Ectodermal cell (in vitro differentiated cells): ENCODE measurements at regions not wholly inside any gene's neighbourhood (a gene's known extent, or its start where the extent isn't known, plus 50 kb on each side); places are given as distances from the start of the nearest gene placed in this dataset.

Source experiments
- H3K27ac ChIP-seq: 2 replicates; pipeline ENCODE4 v1.7.0; 2013; ENCODE audit warnings: mild to moderate bottlenecking, low read depth, low read length; ENCODE audit not compliant: insufficient read depth, poor library complexity, severe bottlenecking
- H3K27me3 ChIP-seq: 2 replicates; pipeline ENCODE4 v1.7.0; 2013; ENCODE audit warnings: mild to moderate bottlenecking, low read length; ENCODE audit not compliant: insufficient read depth, control insufficient read depth, poor library complexity, severe bottlenecking
- H3K36me3 ChIP-seq: one replicate; pipeline ENCODE4 v1.7.0; 2013; ENCODE audit warnings: low read length; ENCODE audit not compliant: control insufficient read depth, insufficient read depth
- H3K4me1 ChIP-seq: one replicate; pipeline ENCODE4 v1.7.0; 2013; ENCODE audit warnings: low read length; ENCODE audit not compliant: control insufficient read depth, insufficient read depth
- H3K4me3 ChIP-seq: 2 replicates; pipeline ENCODE4 v1.7.0; 2013; ENCODE audit warnings: low read depth, low read length, control low read depth; ENCODE audit not compliant: insufficient read depth
- H3K9me3 ChIP-seq: 2 replicates; pipeline ENCODE4 v1.7.0; 2013; ENCODE audit warnings: mild to moderate bottlenecking, low read length, moderate library complexity; ENCODE audit not compliant: control insufficient read depth
- WGBS, 2 experiments: methylation state at CpG; one replicate each; pipeline ENCODE4 v1.1.7; 2013; ENCODE audit warnings: missing lambda C conversion rate in 2 of 2; 5-methylcytosine and 5-hydroxymethylcytosine counted together

GRCh38 chr11:109762546-109762945 lies 330.6 kb upstream of the ZC3H12C start:
- no peaks in the 10 kb centered on the region for H3K27me3 ChIP-seq
- 97 to 100% methylated on average over 3 of the region's 3 CpGs for WGBS, 2 experiments
- no peaks in the 10 kb centered on the region for H3K36me3 ChIP-seq
- no peak overlapping the region for H3K27ac ChIP-seq
- H3K4me3 ChIP-seq, result no peak overlapping the region
- no peaks in the 10 kb centered on the region for H3K9me3 ChIP-seq
- H3K4me1 ChIP-seq, result no peaks in the 10 kb centered on the region

DNA sequence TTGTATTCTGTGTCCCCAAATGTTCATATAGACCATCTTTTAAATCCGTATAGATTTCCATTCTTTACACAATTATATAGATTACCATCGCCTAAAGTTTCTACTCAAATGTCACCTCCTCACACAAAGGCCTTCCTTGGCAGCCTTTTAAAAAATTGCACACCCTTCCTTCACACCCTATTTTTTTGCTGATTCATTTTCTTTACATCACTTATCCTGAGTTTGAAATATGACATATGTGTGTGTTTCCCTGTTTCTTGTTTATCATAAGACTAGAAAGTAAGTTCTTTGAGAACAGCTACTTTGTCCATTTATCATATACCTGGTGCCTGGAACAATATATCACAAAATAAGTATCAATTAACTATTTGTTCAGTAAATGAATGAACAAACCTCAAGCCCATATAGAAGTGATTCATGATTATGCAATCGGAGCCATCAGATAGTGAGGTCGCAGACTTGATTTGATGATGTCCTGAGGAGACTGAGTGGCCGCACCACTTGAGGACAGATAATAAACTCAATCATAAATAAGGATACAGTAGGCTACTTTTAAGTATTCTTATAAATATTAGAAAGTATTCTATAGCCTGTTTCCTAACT lies 327.4 kb upstream of the ZC3H12C start:
- Histone ChIP-seq H3K9me3 (no peaks in the 10 kb centered on the region), H3K36me3 (no peaks in the 10 kb centered on the region), H3K4me3 (no peak overlapping the region), H3K27me3 (no peaks in the 10 kb centered on the region), H3K27ac (no peak overlapping the region), H3K4me1 (no peaks in the 10 kb centered on the region)
- 96 to 99% methylated on average over 4 to 5 of the region's 5 CpGs for WGBS, 2 experiments

- Histone ChIP-seq H3K36me3 (no peaks in the 10 kb centered on the region), H3K27ac (no peak overlapping the region), H3K27me3 (no peaks in the 10 kb centered on the region), H3K4me3 (no peak overlapping the region), H3K4me1 (no peaks in the 10 kb centered on the region), H3K9me3 (no peaks in the 10 kb centered on the region)
- 89 to 93% methylated on average over 4 of the region's 4 CpGs for WGBS, 2 experiments
Measured at GRCh38 chr11:109769858-109770257, 323.3 kb upstream of the ZC3H12C start.

- H3K4me1 ChIP-seq, result no peaks in the 10 kb centered on the region
- no peak overlapping the region for H3K4me3 ChIP-seq
- no peaks in the 10 kb centered on the region for H3K9me3 ChIP-seq
- no peaks in the 10 kb centered on the region for H3K27me3 ChIP-seq
- no peaks in the 10 kb centered on the region for H3K36me3 ChIP-seq
- no peak overlapping the region for H3K27ac ChIP-seq
Measured at GRCh38 chr11:109770323-109770722, 322.9 kb upstream of the ZC3H12C start.

GRCh38 chr11:109772892-109773291 lies 320.3 kb upstream of the ZC3H12C start:
- 85 to 87% methylated on average over 1 of the region's 1 CpG for WGBS, 2 experiments
- Histone ChIP-seq H3K36me3 (no peaks in the 10 kb centered on the region), H3K9me3 (no peaks in the 10 kb centered on the region), H3K27ac (no peak overlapping the region), H3K27me3 (no peaks in the 10 kb centered on the region), H3K4me3 (no peak overlapping the region), H3K4me1 (no peaks in the 10 kb centered on the region)

- Histone ChIP-seq H3K27me3 (no peaks in the 10 kb centered on the region), H3K4me1 (no peaks in the 10 kb centered on the region), H3K36me3 (no peaks in the 10 kb centered on the region), H3K27ac (no peak overlapping the region), H3K9me3 (no peaks in the 10 kb centered on the region), H3K4me3 (no peak overlapping the region)
- WGBS, 2 experiments, result 88 to 94% methylated on average over 2 of the region's 2 CpGs
Measured at GRCh38 chr11:109775686-109776085, 317.5 kb upstream of the ZC3H12C start.

DNA sequence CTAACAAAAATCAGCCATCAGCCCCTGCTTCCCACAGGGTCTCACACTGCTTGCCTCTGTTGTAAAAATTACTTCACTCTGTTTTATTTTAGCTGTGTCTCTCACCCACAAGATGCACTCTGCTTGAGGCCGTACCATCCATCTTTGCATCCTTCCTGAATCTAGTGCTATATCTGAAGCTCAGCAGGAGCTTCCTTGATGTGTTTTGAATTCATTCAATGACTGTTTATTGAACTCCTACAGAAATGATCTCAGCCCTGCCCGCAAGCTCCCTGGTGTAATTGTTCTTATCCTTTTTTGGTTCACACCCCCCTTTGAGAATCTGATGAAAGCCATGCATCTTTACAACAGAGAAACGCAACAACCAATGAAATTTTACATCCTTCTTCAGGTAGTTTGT lies 310.2 kb upstream of the ZC3H12C start:
- peaks cover 22% of the 10 kb centered on the region for H3K4me1 ChIP-seq
- WGBS, 2 experiments, result 5 to 29% methylated on average over 2 to 3 of the region's 3 CpGs
- H3K27me3 ChIP-seq, result no peaks in the 10 kb centered on the region
- H3K4me3 ChIP-seq, result no peak overlapping the region
- H3K9me3 ChIP-seq, result no peaks in the 10 kb centered on the region
- H3K36me3 ChIP-seq, result no peaks in the 10 kb centered on the region
- peak overlapping the region; percentile 74 for H3K27ac ChIP-seq

DNA sequence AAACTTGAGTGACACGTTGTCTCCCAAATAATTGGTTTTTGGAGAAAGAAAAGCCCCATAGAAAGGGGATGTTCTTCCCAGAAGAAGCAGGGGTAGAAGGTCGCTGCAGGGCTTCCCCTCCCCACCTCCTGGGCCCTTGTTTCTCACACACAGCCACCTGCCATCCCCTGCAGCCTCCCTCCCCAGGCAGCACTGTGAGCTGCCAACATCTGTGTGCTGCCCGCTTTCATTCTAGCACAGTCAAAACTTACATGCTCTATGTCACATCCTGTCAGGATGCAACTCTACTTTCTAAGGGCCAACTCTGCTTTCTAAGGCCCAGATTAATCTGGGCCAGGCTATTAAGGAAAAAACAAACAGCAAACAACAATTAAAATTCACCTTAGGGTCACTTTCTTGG lies 309.4 kb upstream of the ZC3H12C start:
- peak overlapping the region; percentile 74 for H3K27ac ChIP-seq
- WGBS, 2 experiments, result 17 to 23% methylated on average over 3 of the region's 3 CpGs

GRCh38 chr11:109784536-109784935 lies 308.7 kb upstream of the ZC3H12C start:
- 91 to 93% methylated on average over 2 to 3 of the region's 3 CpGs for WGBS, 2 experiments
- Histone ChIP-seq H3K27me3 (no peaks in the 10 kb centered on the region), H3K27ac (no peak overlapping the region), H3K4me3 (no peak overlapping the region), H3K4me1 (peaks cover 22% of the 10 kb centered on the region), H3K9me3 (no peaks in the 10 kb centered on the region), H3K36me3 (no peaks in the 10 kb centered on the region)

More for the DNA sequence above, 309.4 kb upstream of the ZC3H12C start:
- Histone ChIP-seq H3K9me3 (no peaks in the 10 kb centered on the region), H3K27me3 (no peaks in the 10 kb centered on the region), H3K4me3 (no peak overlapping the region), H3K4me1 (peaks cover 22% of the 10 kb centered on the region), H3K36me3 (no peaks in the 10 kb centered on the region)

- Histone ChIP-seq H3K4me1 (peaks cover 22% of the 10 kb centered on the region), H3K9me3 (no peaks in the 10 kb centered on the region), H3K4me3 (no peak overlapping the region), H3K27me3 (no peaks in the 10 kb centered on the region), H3K27ac (no peak overlapping the region), H3K36me3 (no peaks in the 10 kb centered on the region)
- no CpG with 5 or more reads among the region's 1 CpG for whole genome bisulfite sequencing, 2 experiments
Measured at GRCh38 chr11:109785198-109785597, 308.0 kb upstream of the ZC3H12C start.

GRCh38 chr11:109785714-109786113 lies 307.5 kb upstream of the ZC3H12C start:
- Histone ChIP-seq H3K4me3 (no peak overlapping the region), H3K27ac (no peak overlapping the region), H3K9me3 (no peaks in the 10 kb centered on the region), H3K36me3 (no peaks in the 10 kb centered on the region), H3K27me3 (no peaks in the 10 kb centered on the region), H3K4me1 (peaks cover 22% of the 10 kb centered on the region)
- WGBS, 2 experiments, result 88 to 91% methylated on average over 4 of the region's 4 CpGs
